Iris pigment epithelial cell (primary cell): ENCODE measurements at regions not wholly inside any gene's neighbourhood (a gene's known extent, or its start where the extent isn't known, plus 50 kb on each side); places are given as distances from the start of the nearest gene placed in this dataset.

Experiments used
- DNase-seq: peaks from one replicate; pipeline ENCODE4 v3.0.0-alpha.2; 2011; ENCODE audit warnings: low read depth

- no peak for DNase-seq
Measured at GRCh38 chr2:56709181-56709580, 525.4 kb downstream of the CCDC85A start.

GRCh38 chr2:56713161-56713676, 529.4 kb downstream of the CCDC85A start:
- DNase-seq = peak; percentile 75

GRCh38 chr2:56713978-56714377, 530.2 kb downstream of the CCDC85A start:
- DNase-seq = no peak

- DNase-seq = no peak
Measured at GRCh38 chr2:56714400-56714799, 530.6 kb downstream of the CCDC85A start.

GRCh38 chr2:56715683-56716082, 531.9 kb downstream of the CCDC85A start:
- no peak for DNase-seq

GRCh38 chr2:56718413-56718812, 534.6 kb downstream of the CCDC85A start:
- no peak for DNase-seq

- peak; percentile 53 for DNase-seq
Measured at GRCh38 chr2:56729212-56729611, 545.4 kb downstream of the CCDC85A start.

- DNase-seq = no peak
Measured at GRCh38 chr2:56732946-56733345, 549.2 kb downstream of the CCDC85A start.

- DNase-seq = no peak
Measured at GRCh38 chr2:56739413-56739812, 555.6 kb downstream of the CCDC85A start.

- DNase-seq = peak; percentile 98
Measured at GRCh38 chr2:56741601-56742102, 557.9 kb downstream of the CCDC85A start.

GRCh38 chr2:56743807-56744206, 560.0 kb downstream of the CCDC85A start:
- DNase-seq = no peak

GRCh38 chr2:56749152-56749752, 565.5 kb downstream of the CCDC85A start:
- DNase-seq = peak; percentile 56

- DNase-seq = no peak
Measured at GRCh38 chr2:56753182-56753581, 569.4 kb downstream of the CCDC85A start.

GRCh38 chr2:56754066-56754615, 570.4 kb downstream of the CCDC85A start:
- DNase-seq = no peak

GRCh38 chr2:56754627-56755026, 570.8 kb downstream of the CCDC85A start:
- DNase-seq = peak; percentile 17

- peak; percentile 38 for DNase-seq
Measured at GRCh38 chr2:56757884-56758545, 574.2 kb downstream of the CCDC85A start.

- DNase-seq = no peak
Measured at GRCh38 chr2:56763683-56764082, 579.9 kb downstream of the CCDC85A start.

GRCh38 chr2:56768973-56769372, 585.2 kb downstream of the CCDC85A start:
- DNase-seq = no peak

- peak; percentile 83 for DNase-seq
Measured at GRCh38 chr2:56770490-56770889, 586.7 kb downstream of the CCDC85A start.

- DNase-seq = no peak
Measured at GRCh38 chr2:56784046-56784445, 600.3 kb downstream of the CCDC85A start.

- no peak for DNase-seq
Measured at GRCh38 chr2:56801214-56801613, 617.4 kb downstream of the CCDC85A start.

- peak; percentile 8 for DNase-seq
Measured at GRCh38 chr2:56801770-56802169, 618.0 kb downstream of the CCDC85A start.

GRCh38 chr2:56803596-56803995, 619.8 kb downstream of the CCDC85A start:
- DNase-seq = no peak
